Immature natural killer cell (primary cell): ENCODE measurements at regions not wholly inside any gene's neighbourhood (a gene's known extent, or its start where the extent isn't known, plus 50 kb on each side); places are given as distances from the start of the nearest gene placed in this dataset.

Source experiments
- DNase-seq, 3 donors: peaks; one replicate each; pipeline ENCODE4 v3.0.0; 2022; ENCODE audit warnings: mixed read lengths in 1 of 3
- H3K27ac Mint-ChIP-seq, 6 donors: one replicate each; pipeline ENCODE4 v1.8.0; 2020; ENCODE audit warnings: mixed read lengths in 6 of 6, mild to moderate bottlenecking in 5 of 6, inconsistent platforms in 4 of 6, moderate library complexity in 3 of 6
- H3K27me3 Mint-ChIP-seq, 3 donors: one replicate each; pipeline ENCODE4 v1.8.0; 2020 to 2021; ENCODE audit warnings: low read depth in 3 of 3, mild to moderate bottlenecking in 3 of 3, mixed read lengths in 3 of 3, moderate library complexity in 3 of 3, inconsistent platforms in 1 of 3
- H3K36me3 Mint-ChIP-seq, 3 donors: one replicate each; pipeline ENCODE4 v1.8.0; 2020; ENCODE audit warnings: mixed read lengths in 3 of 3, inconsistent platforms in 2 of 3, mild to moderate bottlenecking in 2 of 3
- H3K4me1 Mint-ChIP-seq, 2 donors: one replicate each; pipeline ENCODE4 v1.8.0; 2020; ENCODE audit warnings: inconsistent platforms in 2 of 2, mild to moderate bottlenecking in 2 of 2, mixed read lengths in 2 of 2, moderate library complexity in 1 of 2
- H3K4me3 Mint-ChIP-seq, 5 donors: one replicate each; pipeline ENCODE4 v1.8.0; 2020; ENCODE audit warnings: mild to moderate bottlenecking in 5 of 5, mixed read lengths in 5 of 5, inconsistent platforms in 3 of 5, moderate library complexity in 3 of 5
- H3K9me3 Mint-ChIP-seq, 6 donors: one replicate each; pipeline ENCODE4 v1.8.0; 2020; ENCODE audit warnings: mild to moderate bottlenecking in 6 of 6, mixed read lengths in 6 of 6, inconsistent platforms in 4 of 6, moderate library complexity in 3 of 6

- Mint-ChIP-seq H3K27me3 (peaks cover 4 to 5% (median 5%) of the 10 kb centered on the region in 3 donors), H3K4me3 (no peak overlapping the region), H3K36me3 (no peaks in the 10 kb centered on the region), H3K9me3 (no peaks in the 10 kb centered on the region), H3K4me1 (peaks cover 5 to 12% of the 10 kb centered on the region in 2 donors), H3K27ac (no peak overlapping the region)
- no peak for DNase-seq
Observed at GRCh38 chr9:21672761-21673160, 129.7 kb upstream of the MTAP start.

GRCh38 chr9:21674894-21675293, 127.5 kb upstream of the MTAP start:
- Mint-ChIP-seq H3K4me1 (peaks cover 5 to 9% of the 10 kb centered on the region in 2 donors), H3K27ac (no peak overlapping the region), H3K36me3 (no peaks in the 10 kb centered on the region), H3K4me3 (no peak overlapping the region), H3K27me3 (peaks cover 2 to 13% (median 7%) of the 10 kb centered on the region in 3 donors), H3K9me3 (no peaks in the 10 kb centered on the region)
- no peak for DNase-seq

GRCh38 chr9:21677387-21677786, 125.0 kb upstream of the MTAP start:
- H3K27ac Mint-ChIP-seq, result no peak overlapping the region
- no peaks in the 10 kb centered on the region for H3K4me1 Mint-ChIP-seq
- H3K9me3 Mint-ChIP-seq, result peaks cover 0 to 1% (median 0%) of the 10 kb centered on the region in 6 donors
- peaks cover 2 to 13% (median 7%) of the 10 kb centered on the region in 3 donors for H3K27me3 Mint-ChIP-seq
- no peak overlapping the region for H3K4me3 Mint-ChIP-seq
- no peak for DNase-seq
- H3K36me3 Mint-ChIP-seq, result no peaks in the 10 kb centered on the region

GRCh38 chr9:21677834-21678233, 124.6 kb upstream of the MTAP start:
- Mint-ChIP-seq H3K4me3 (no peak overlapping the region), H3K36me3 (no peaks in the 10 kb centered on the region), H3K4me1 (no peaks in the 10 kb centered on the region), H3K27me3 (peaks cover 2 to 12% (median 7%) of the 10 kb centered on the region in 3 donors), H3K9me3 (peaks cover 0 to 1% (median 0%) of the 10 kb centered on the region in 6 donors), H3K27ac (no peak overlapping the region)
- no peak for DNase-seq

- Mint-ChIP-seq H3K36me3 (no peaks in the 10 kb centered on the region), H3K4me3 (no peak overlapping the region), H3K27me3 (peaks cover 2 to 10% (median 3%) of the 10 kb centered on the region in 3 donors), H3K4me1 (no peaks in the 10 kb centered on the region), H3K9me3 (peaks cover 0 to 1% (median 0%) of the 10 kb centered on the region in 6 donors), H3K27ac (no peak overlapping the region)
- no peak for DNase-seq
Observed at GRCh38 chr9:21679432-21679831, 123.0 kb upstream of the MTAP start.

GRCh38 chr9:21680590-21680989, 121.8 kb upstream of the MTAP start:
- DNase-seq, result no peak
- no peaks in the 10 kb centered on the region for H3K4me1 Mint-ChIP-seq
- H3K36me3 Mint-ChIP-seq, result no peaks in the 10 kb centered on the region
- H3K27me3 Mint-ChIP-seq, result peaks cover 2 to 10% (median 3%) of the 10 kb centered on the region in 3 donors
- no peak overlapping the region for H3K4me3 Mint-ChIP-seq
- H3K9me3 Mint-ChIP-seq, result peaks cover 0 to 1% (median 0%) of the 10 kb centered on the region in 6 donors
- H3K27ac Mint-ChIP-seq, result no peak overlapping the region

- Mint-ChIP-seq H3K27me3 (peaks cover 0 to 10% (median 2%) of the 10 kb centered on the region in 3 donors), H3K4me3 (no peak overlapping the region), H3K9me3 (peaks cover 0 to 1% (median 0%) of the 10 kb centered on the region in 6 donors), H3K4me1 (no peaks in the 10 kb centered on the region), H3K27ac (no peak overlapping the region), H3K36me3 (no peaks in the 10 kb centered on the region)
- DNase-seq, result no peak
Observed at GRCh38 chr9:21681641-21682040, 120.8 kb upstream of the MTAP start.

- Mint-ChIP-seq H3K27ac (no peak overlapping the region), H3K4me1 (no peaks in the 10 kb centered on the region), H3K9me3 (peaks cover 0 to 1% (median 0%) of the 10 kb centered on the region in 6 donors), H3K4me3 (no peak overlapping the region), H3K36me3 (no peaks in the 10 kb centered on the region), H3K27me3 (peaks cover 0 to 10% (median 2%) of the 10 kb centered on the region in 3 donors)
- DNase-seq, result no peak
Observed at GRCh38 chr9:21682381-21682780, 120.1 kb upstream of the MTAP start.

- peaks cover 0 to 1% (median 0%) of the 10 kb centered on the region in 6 donors for H3K9me3 Mint-ChIP-seq
- no peaks in the 10 kb centered on the region for H3K36me3 Mint-ChIP-seq
Observed at GRCh38 chr9:21682981-21683380, 119.5 kb upstream of the MTAP start.

GRCh38 chr9:21683484-21684175, 118.8 kb upstream of the MTAP start:
- Mint-ChIP-seq H3K4me3 (no peak overlapping the region), H3K36me3 (no peaks in the 10 kb centered on the region), H3K4me1 (no peaks in the 10 kb centered on the region), H3K9me3 (peaks cover 0 to 1% (median 0%) of the 10 kb centered on the region in 6 donors), H3K27ac (no peak overlapping the region), H3K27me3 (peaks cover 0 to 10% (median 2%) of the 10 kb centered on the region in 3 donors)
- no peak for DNase-seq

More at GRCh38 chr9:21682981-21683380, 119.5 kb upstream of the MTAP start:
- DNase-seq, result no peak
- Mint-ChIP-seq H3K4me1 (no peaks in the 10 kb centered on the region), H3K27me3 (peaks cover 0 to 10% (median 2%) of the 10 kb centered on the region in 3 donors), H3K27ac (no peak overlapping the region), H3K4me3 (no peak overlapping the region)

GRCh38 chr9:21684231-21684630, 118.2 kb upstream of the MTAP start:
- H3K9me3 Mint-ChIP-seq, result peaks cover 0 to 1% (median 0%) of the 10 kb centered on the region in 6 donors
- H3K4me3 Mint-ChIP-seq, result no peak overlapping the region
- H3K4me1 Mint-ChIP-seq, result no peaks in the 10 kb centered on the region

GRCh38 chr9:21684831-21685362, 117.5 kb upstream of the MTAP start:
- DNase-seq, result no peak
- H3K4me1 Mint-ChIP-seq, result no peaks in the 10 kb centered on the region
- peaks cover 0 to 1% (median 0%) of the 10 kb centered on the region in 6 donors for H3K9me3 Mint-ChIP-seq
- H3K27me3 Mint-ChIP-seq, result peaks cover 0 to 2% (median 0%) of the 10 kb centered on the region in 3 donors
- no peak overlapping the region for H3K4me3 Mint-ChIP-seq
- no peak overlapping the region for H3K27ac Mint-ChIP-seq
- no peaks in the 10 kb centered on the region for H3K36me3 Mint-ChIP-seq

More at GRCh38 chr9:21684231-21684630, 118.2 kb upstream of the MTAP start:
- Mint-ChIP-seq H3K27ac (no peak overlapping the region), H3K36me3 (no peaks in the 10 kb centered on the region), H3K27me3 (peaks cover 0 to 5% (median under 1%) of the 10 kb centered on the region in 3 donors)
- no peak for DNase-seq

GRCh38 chr9:21685502-21685901, 116.9 kb upstream of the MTAP start:
- no peaks in the 10 kb centered on the region for H3K36me3 Mint-ChIP-seq
- DNase-seq, result no peak
- H3K4me3 Mint-ChIP-seq, result no peak overlapping the region
- peaks cover 0 to 2% (median under 1%) of the 10 kb centered on the region in 3 donors for H3K27me3 Mint-ChIP-seq
- H3K27ac Mint-ChIP-seq, result no peak overlapping the region
- no peaks in the 10 kb centered on the region for H3K4me1 Mint-ChIP-seq
- H3K9me3 Mint-ChIP-seq, result peaks cover 0 to under 1% (median 0%) of the 10 kb centered on the region in 6 donors

- Mint-ChIP-seq H3K27ac (no peak overlapping the region), H3K4me3 (no peak overlapping the region), H3K36me3 (no peaks in the 10 kb centered on the region), H3K9me3 (no peaks in the 10 kb centered on the region), H3K27me3 (peaks cover 0 to 2% (median 1%) of the 10 kb centered on the region in 3 donors), H3K4me1 (no peaks in the 10 kb centered on the region)
- no peak for DNase-seq
Observed at GRCh38 chr9:21686738-21687137, 115.7 kb upstream of the MTAP start.
